ENCODE measurements at regions not wholly inside any gene's neighbourhood (a gene's known extent, or its start where the extent isn't known, plus 50 kb on each side); places are given as distances from the start of the nearest gene placed in this dataset.

DNA sequence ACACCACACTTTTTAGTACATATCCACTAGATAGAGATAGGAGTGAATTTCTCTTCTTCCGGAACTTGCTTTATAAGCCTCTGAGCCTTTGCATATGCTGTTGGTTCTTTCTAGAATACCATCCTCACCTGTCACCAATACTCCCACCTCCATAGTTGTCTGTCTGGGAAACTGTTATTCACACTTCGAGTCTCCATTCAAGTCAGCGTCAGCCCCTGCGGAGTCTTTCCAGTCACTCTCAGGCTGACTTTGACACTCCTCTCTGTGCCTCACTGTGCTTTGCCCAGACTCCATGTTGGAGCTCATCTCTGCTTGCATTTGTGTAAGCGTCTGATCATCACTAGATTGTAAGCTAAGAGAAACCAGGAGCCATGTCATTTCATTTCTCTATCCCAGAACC is 66.5 kb upstream of the NRBF2 start:
- Histone ChIP-seq H3K4me1 (no peaks in the 10 kb centered on the region), H3K27ac (no peak overlapping the region), H3K4me3 (no peak overlapping the region), H3K27me3 (no peaks in the 10 kb centered on the region), H3K9me3 (no peaks in the 10 kb centered on the region), H3K36me3 (no peaks in the 10 kb centered on the region)
- DNase-seq (ENCODE audit: low spot score in 2 of 2) = no peak
- no peak for TF ChIP-seq CTCF (IDR thresholded peaks at IDR 0.05)
- intact Hi-C loops (cut with DNase I) = no loop called here

GRCh38 chr10:63064706-63065105 is 68.4 kb upstream of the NRBF2 start:
- no peak overlapping the region for H3K4me3 ChIP-seq
- no peaks in the 10 kb centered on the region for H3K36me3 ChIP-seq
- no peaks in the 10 kb centered on the region for H3K9me3 ChIP-seq
- no peak for DNase-seq (ENCODE audit: low spot score in 2 of 2)
- H3K27me3 ChIP-seq = no peaks in the 10 kb centered on the region
- H3K27ac ChIP-seq = no peak overlapping the region
- no peak for TF ChIP-seq CTCF (IDR thresholded peaks at IDR 0.05)
- intact Hi-C loops (cut with DNase I) = no loop called here
- no peaks in the 10 kb centered on the region for H3K4me1 ChIP-seq

GRCh38 chr10:63058236-63058635 is 74.9 kb upstream of the NRBF2 start:
- no peak for TF ChIP-seq CTCF (IDR thresholded peaks at IDR 0.05)

GRCh38 chr10:63057509-63057908 is 75.6 kb upstream of the NRBF2 start:
- no peaks in the 10 kb centered on the region for H3K9me3 ChIP-seq
- no peaks in the 10 kb centered on the region for H3K36me3 ChIP-seq
- no peak overlapping the region for H3K4me3 ChIP-seq
- no peaks in the 10 kb centered on the region for H3K4me1 ChIP-seq
- intact Hi-C loops (cut with DNase I) = no loop called here
- no peak overlapping the region for H3K27ac ChIP-seq
- no peaks in the 10 kb centered on the region for H3K27me3 ChIP-seq
- no peak for TF ChIP-seq CTCF (IDR thresholded peaks at IDR 0.05)
- DNase-seq (ENCODE audit: low spot score in 2 of 2) = no peak

More at GRCh38 chr10:63058236-63058635, 74.9 kb upstream of the NRBF2 start:
- Histone ChIP-seq H3K4me1 (no peaks in the 10 kb centered on the region), H3K4me3 (no peak overlapping the region), H3K27ac (no peak overlapping the region), H3K36me3 (no peaks in the 10 kb centered on the region), H3K9me3 (no peaks in the 10 kb centered on the region), H3K27me3 (no peaks in the 10 kb centered on the region)
- no peak for DNase-seq (ENCODE audit: low spot score in 2 of 2)
- intact Hi-C loops (cut with DNase I) = no loop called here

- no peak for TF ChIP-seq CTCF (IDR thresholded peaks at IDR 0.05)
- no peak overlapping the region for H3K27ac ChIP-seq
- H3K4me1 ChIP-seq = no peaks in the 10 kb centered on the region
- DNase-seq (ENCODE audit: low spot score in 2 of 2) = no peak
- no peak overlapping the region for H3K4me3 ChIP-seq
- H3K27me3 ChIP-seq = no peaks in the 10 kb centered on the region
- no peaks in the 10 kb centered on the region for H3K9me3 ChIP-seq
- no peaks in the 10 kb centered on the region for H3K36me3 ChIP-seq
- intact Hi-C loops (cut with DNase I) = no loop called here
Observed at GRCh38 chr10:63055705-63056104, 77.4 kb upstream of the NRBF2 start.

DNA sequence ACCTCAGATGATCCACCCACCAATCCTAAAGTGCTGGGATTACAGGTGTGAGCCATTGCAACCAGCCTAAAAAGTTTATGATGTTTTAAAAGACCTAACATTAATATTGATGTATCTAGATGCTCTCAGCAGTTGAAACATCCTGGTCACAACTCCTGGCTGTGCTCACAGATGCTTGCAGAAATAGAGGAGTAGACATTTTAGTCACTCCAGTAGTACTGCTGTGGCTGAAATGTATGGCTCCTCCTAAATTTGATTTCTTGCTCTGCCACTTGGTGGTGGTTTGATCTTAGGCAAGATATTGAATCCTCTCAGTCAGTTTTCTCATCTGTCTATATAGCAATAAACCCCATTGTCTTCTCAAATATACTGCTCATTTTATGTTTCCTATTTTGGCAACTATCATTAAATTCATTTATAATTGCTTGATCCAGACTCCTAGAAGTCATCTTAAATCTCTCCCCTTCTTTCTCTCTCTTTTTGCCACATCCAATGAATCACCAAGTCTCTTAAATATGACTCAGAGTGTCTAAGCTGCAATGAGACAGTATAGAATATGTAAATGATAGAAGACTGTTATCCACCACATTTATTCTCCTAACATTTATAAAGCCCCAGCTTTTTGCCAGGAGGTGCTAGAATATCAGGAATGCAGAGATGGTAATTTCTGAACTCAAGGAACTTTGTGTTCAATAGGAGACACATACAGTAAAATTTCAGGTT is 78.1 kb upstream of the NRBF2 start:
- TF ChIP-seq CTCF (IDR thresholded peaks at IDR 0.05) = no peak
- Histone ChIP-seq H3K4me3 (no peak overlapping the region), H3K36me3 (no peaks in the 10 kb centered on the region), H3K27ac (no peak overlapping the region), H3K4me1 (no peaks in the 10 kb centered on the region), H3K27me3 (no peaks in the 10 kb centered on the region), H3K9me3 (no peaks in the 10 kb centered on the region)
- DNase-seq (ENCODE audit: low spot score in 2 of 2) = no peak
- intact Hi-C loops (cut with DNase I) = no loop called here

Measured in ascending aorta (tissue), 2 donors.